HCT116 (cell line): ENCODE measurements at regions not wholly inside any gene's neighbourhood (a gene's known extent, or its start where the extent isn't known, plus 50 kb on each side); places are given as distances from the start of the nearest gene placed in this dataset.

Source experiments
- ATAC-seq: fragments of 200-7000 bp; cut with Tn5 transposase; 2 replicates; pipeline ENCODE4 v1.9.1; 2020; ENCODE audit warnings: mild to moderate bottlenecking, moderate library complexity
- BruUV-seq: library from RNA; stranded (reverse); fragments of 400-500 nt; replicated peaks from 2 replicates; lab custom pipeline; 2021; lab: Mats Ljungman, UMichigan
- CTCF ChIA-PET: fragments of 300-600 bp; sonication (Branson Sonifier 250); formaldehyde crosslinking; loops from one replicate; lab custom pipeline; 2021; ENCODE audit warnings: antibody characterized with exemption; lab: Charles Lee
- POLR2A ChIA-PET: fragments of 300-600, 350-600 bp; sonication (Branson Sonifier 250); formaldehyde crosslinking; loops from one replicate; lab custom pipeline; 2021; ENCODE audit warnings: antibody characterized with exemption; lab: Charles Lee
- RAD21 ChIA-PET, 2 experiments: fragments of 300-600 bp; sonication (Branson Sonifier 250); formaldehyde crosslinking; loops; one replicate each; lab custom pipeline; 2023; ENCODE audit warnings: low total read pairs in 2 of 2; ENCODE audit not compliant: uncharacterized antibody in 2 of 2, unreplicated experiment in 2 of 2, low non-redundant PET in 1 of 2; lab: Charles Lee
- DNase-seq: peaks from one replicate; pipeline ENCODE4 v3.0.0-alpha.2; 2010; ENCODE audit warnings: low read depth, low spot score
- H2AFZ ChIP-seq: fragments of 200-600 bp; shearing (Covaris generic), sonication (generic); 2 replicates; pipeline ENCODE4 v1.6.1; 2017; ENCODE audit warnings: low read depth, mixed run types, mixed read lengths, antibody characterized with exemption, low read length; ENCODE audit not compliant: poor library complexity, severe bottlenecking
- H3K27ac ChIP-seq: 2 replicates; pipeline ENCODE4 v1.5.1; 2012; ENCODE audit warnings: low read depth, low read length
- H3K27me3 ChIP-seq: fragments of 200-600 bp; sonication (generic); 2 replicates; pipeline ENCODE4 v1.6.1; 2016; ENCODE audit warnings: mixed run types, low read length, mixed read lengths; ENCODE audit not compliant: insufficient read depth
- H3K36me3 ChIP-seq, 2 experiments: fragments of 200-500 bp in 1 of 2; fragments of 200-600 bp in 1 of 2; sonication (Bioruptor generic) in 1 of 2; sonication (generic) in 1 of 2; 2 replicates each; pipeline versions ENCODE4 v1.5.1 to v1.6.1; 2014 to 2016; ENCODE audit warnings: low read length in 2 of 2, inconsistent platforms in 1 of 2, mixed read lengths in 1 of 2, mixed run types in 1 of 2; ENCODE audit not compliant: insufficient read depth in 2 of 2, control insufficient read depth in 1 of 2
- H3K4me1 ChIP-seq, 2 experiments: fragments of 200-600 bp in 1 of 2; sonication (generic) in 1 of 2; 2 replicates each; pipeline versions ENCODE4 v1.5.1 to v1.6.1; 2012 to 2017; ENCODE audit warnings: low read length in 2 of 2, inconsistent platforms in 1 of 2, mild to moderate bottlenecking in 1 of 2, mixed read lengths in 1 of 2, mixed run types in 1 of 2, moderate library complexity in 1 of 2; ENCODE audit not compliant: insufficient read depth in 2 of 2, control insufficient read depth in 1 of 2
- H3K4me2 ChIP-seq: fragments of 200-600 bp; sonication (generic); 2 replicates; pipeline ENCODE4 v1.6.1; 2017; ENCODE audit warnings: mixed run types, low read length, mixed read lengths
- H3K4me3 ChIP-seq, 2 experiments: fragments of 200-600 bp in 1 of 2; sonication (generic) in 1 of 2; replicated peaks in 1 of 2; 2 replicates each; pipeline ENCODE4 v1.5.1; 2011 to 2016; ENCODE audit warnings: low read length in 2 of 2, control low read depth in 1 of 2, low read depth in 1 of 2, mild to moderate bottlenecking in 1 of 2, mixed read lengths in 1 of 2, mixed run types in 1 of 2
- H3K79me2 ChIP-seq: fragments of 200-600 bp; sonication (generic); 2 replicates; pipeline ENCODE4 v1.6.1; 2017; ENCODE audit warnings: mild to moderate bottlenecking, mixed run types, low read length, moderate library complexity, mixed read lengths; ENCODE audit not compliant: insufficient read depth
- H3K9ac ChIP-seq: fragments of 200-600 bp; sonication (generic); 2 replicates; pipeline ENCODE4 v1.6.1; 2016; ENCODE audit warnings: low read length, mixed read lengths
- H3K9me2 ChIP-seq: fragments of 200-600 bp; sonication (generic), shearing (Covaris generic); 2 replicates; pipeline ENCODE4 v1.6.1; 2017; ENCODE audit warnings: mixed run types, mild to moderate bottlenecking, moderate library complexity; ENCODE audit not compliant: insufficient read depth
- H3K9me3 ChIP-seq, 2 experiments: fragments of 200-500 bp in 1 of 2; fragments of 200-600 bp in 1 of 2; sonication (Bioruptor generic) in 1 of 2; sonication (generic) in 1 of 2; 2 replicates each; pipeline ENCODE4 v1.6.1; 2014 to 2017; ENCODE audit warnings: low read length in 2 of 2, mixed read lengths in 2 of 2, inconsistent platforms in 1 of 2, low read depth in 1 of 2, mild to moderate bottlenecking in 1 of 2, mixed run types in 1 of 2, moderate library complexity in 1 of 2; ENCODE audit not compliant: control insufficient read depth in 1 of 2, insufficient read depth in 1 of 2
- H4K20me1 ChIP-seq: fragments of 200-600 bp; sonication (generic), shearing (Covaris generic); 2 replicates; pipeline ENCODE4 v1.6.1; 2017; ENCODE audit warnings: mixed run types, mild to moderate bottlenecking, moderate library complexity; ENCODE audit not compliant: insufficient read depth
- CBX3 ChIP-seq: IDR thresholded peaks from 2 replicates; pipeline ENCODE4 v1.6.1; 2012; ENCODE audit warnings: low read depth
- CEBPB ChIP-seq: IDR thresholded peaks from 2 replicates; pipeline ENCODE4 v1.6.1; 2012; ENCODE audit warnings: low read depth
- EGR1 ChIP-seq: IDR thresholded peaks from 2 replicates; pipeline ENCODE4 v1.6.1; 2012; ENCODE audit warnings: low read depth
- ELF1 ChIP-seq: IDR thresholded peaks from 2 replicates; pipeline ENCODE4 v1.6.1; 2012; ENCODE audit warnings: low read depth, borderline replicate concordance
- EZH2 ChIP-seq: fragments of 200-600 bp; sonication (generic); IDR thresholded peaks from 2 replicates; pipeline ENCODE4 v1.6.1; 2017; ENCODE audit warnings: antibody characterized with exemption, mixed run types
- EZH2phosphoT487 ChIP-seq: fragments of 200-600 bp; IDR thresholded peaks from 2 replicates; pipeline ENCODE4 v1.6.1; 2018; ENCODE audit warnings: antibody characterized with exemption, borderline replicate concordance
- FOSL1 ChIP-seq: IDR thresholded peaks from 2 replicates; pipeline ENCODE4 v1.6.1; 2012; ENCODE audit warnings: low read depth
- POLR2A ChIP-seq: IDR thresholded peaks from 2 replicates; pipeline ENCODE4 v1.7.0; 2011; ENCODE audit warnings: borderline replicate concordance; ENCODE audit not compliant: insufficient read depth, insufficient read length; ENCODE audit errors: extremely low read depth
- POLR2AphosphoS5 ChIP-seq: IDR thresholded peaks from 2 replicates; pipeline ENCODE4 v1.6.1; 2011; ENCODE audit warnings: mild to moderate bottlenecking, low read depth, low read length, moderate library complexity
- RAD21 ChIP-seq: IDR thresholded peaks from 2 replicates; pipeline ENCODE4 v1.6.1; 2012; ENCODE audit warnings: low read depth, mild to moderate bottlenecking
- SIN3A ChIP-seq: IDR thresholded peaks from 2 replicates; pipeline ENCODE4 v1.6.1; 2012; ENCODE audit warnings: low read depth
- SP1 ChIP-seq: IDR thresholded peaks from 2 replicates; pipeline ENCODE4 v1.6.1; 2012; ENCODE audit warnings: low read depth
- TCF7L2 ChIP-seq: IDR thresholded peaks from 2 replicates; pipeline ENCODE4 v1.7.0; 2011; ENCODE audit warnings: borderline replicate concordance, inconsistent platforms; ENCODE audit not compliant: insufficient read depth, insufficient read length; ENCODE audit errors: extremely low read depth
- YY1 ChIP-seq: IDR thresholded peaks from 2 replicates; pipeline ENCODE4 v1.6.1; 2011; ENCODE audit warnings: low read length, low read depth, moderate library complexity, mild to moderate bottlenecking; ENCODE audit not compliant: insufficient replicate concordance; ENCODE audit errors: extremely low read depth
- ZFX ChIP-seq: fragments of 450-650 bp; IDR thresholded peaks from 2 replicates; pipeline ENCODE4 v1.6.1; 2017
- intact Hi-C: fragments of 100-400 bp; cut with micrococcal nuclease; formaldehyde crosslinking; loops from 2 replicates; pipeline ENCODE4 v1.10.0; 2022
- TF ChIP-seq, protein P1 (sequence below): IDR thresholded peaks from 2 replicates; pipeline ENCODE4 v1.6.1; 2011; ENCODE audit warnings: mild to moderate bottlenecking, low read length, moderate library complexity; ENCODE audit not compliant: insufficient replicate concordance; ENCODE audit errors: extremely low read depth
- TF ChIP-seq, protein P2 (sequence below), 3 experiments: fragments of 200-600 bp in 1 of 3; sonication (generic) in 1 of 3; IDR thresholded peaks in 2 of 3; conservative IDR thresholded peaks in 1 of 3; 2 replicates each; pipeline ENCODE4 v1.5.1; 2012 to 2017; ENCODE audit warnings: low read depth in 2 of 3, low read length in 2 of 3, antibody characterized with exemption in 1 of 3, borderline replicate concordance in 1 of 3, control low read depth in 1 of 3, mild to moderate bottlenecking in 1 of 3, mixed read lengths in 1 of 3, mixed run types in 1 of 3, moderate library complexity in 1 of 3; ENCODE audit not compliant: insufficient read depth in 1 of 3
- TF ChIP-seq, protein P3 (sequence below): IDR thresholded peaks from 2 replicates; pipeline ENCODE4 v1.6.1; 2012
- TF ChIP-seq, protein P4 (sequence below): IDR thresholded peaks from 2 replicates; pipeline ENCODE4 v1.6.1; 2012
- TF ChIP-seq, protein P5 (sequence below): IDR thresholded peaks from 2 replicates; pipeline ENCODE4 v1.6.1; 2012; ENCODE audit warnings: low read depth

DNA sequence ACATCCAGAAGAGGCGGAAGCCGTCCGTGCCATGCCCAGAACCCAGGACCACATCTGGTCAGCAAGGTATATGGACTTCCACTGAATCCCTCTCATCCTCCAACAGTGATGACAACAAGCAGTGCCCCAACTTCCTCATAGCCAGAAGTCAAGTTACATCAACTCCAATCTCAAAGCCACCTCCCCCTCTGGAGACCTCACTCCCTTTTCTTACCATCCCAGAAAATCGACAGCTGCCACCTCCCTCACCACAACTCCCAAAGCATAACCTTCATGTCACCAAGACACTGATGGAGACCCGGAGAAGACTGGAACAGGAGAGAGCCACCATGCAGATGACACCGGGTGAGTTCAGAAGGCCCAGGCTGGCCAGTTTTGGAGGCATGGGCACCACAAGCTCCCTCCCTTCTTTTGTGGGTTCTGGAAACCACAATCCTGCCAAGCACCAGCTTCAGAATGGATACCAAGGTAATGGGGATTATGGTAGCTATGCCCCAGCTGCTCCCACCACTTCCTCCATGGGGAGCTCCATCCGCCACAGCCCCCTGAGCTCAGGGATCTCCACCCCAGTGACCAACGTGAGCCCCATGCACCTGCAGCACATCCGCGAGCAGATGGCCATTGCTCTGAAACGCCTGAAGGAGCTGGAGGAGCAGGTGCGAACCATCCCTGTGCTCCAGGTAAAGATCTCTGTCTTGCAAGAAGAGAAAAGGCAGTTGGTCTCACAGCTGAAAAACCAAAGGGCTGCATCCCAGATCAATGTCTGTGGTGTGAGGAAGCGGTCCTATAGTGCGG is 130.3 kb upstream of the DMRT1 start:
- ChIA-PET CTCF (no interaction called here), RAD21 (no interaction called here), POLR2A (no interaction called here)
- no peak overlapping the region for H3K9ac ChIP-seq
- no peaks in the 10 kb centered on the region for H3K9me3 ChIP-seq
- H3K27ac ChIP-seq: no peak overlapping the region
- intact Hi-C loops: no loop called here
- no peaks in the 10 kb centered on the region for H3K36me3 ChIP-seq
- TF ChIP-seq FOSL1: no peak
- TF ChIP-seq CBX3: no peak
- no peak for TF ChIP-seq ZFX
- TF ChIP-seq CEBPB: no peak
- TF ChIP-seq ELF1: no peak
- no peak for TF ChIP-seq RAD21
- TF ChIP-seq POLR2AphosphoS5: no peak
- no peak for TF ChIP-seq EZH2
- TF ChIP-seq, protein P1, sequence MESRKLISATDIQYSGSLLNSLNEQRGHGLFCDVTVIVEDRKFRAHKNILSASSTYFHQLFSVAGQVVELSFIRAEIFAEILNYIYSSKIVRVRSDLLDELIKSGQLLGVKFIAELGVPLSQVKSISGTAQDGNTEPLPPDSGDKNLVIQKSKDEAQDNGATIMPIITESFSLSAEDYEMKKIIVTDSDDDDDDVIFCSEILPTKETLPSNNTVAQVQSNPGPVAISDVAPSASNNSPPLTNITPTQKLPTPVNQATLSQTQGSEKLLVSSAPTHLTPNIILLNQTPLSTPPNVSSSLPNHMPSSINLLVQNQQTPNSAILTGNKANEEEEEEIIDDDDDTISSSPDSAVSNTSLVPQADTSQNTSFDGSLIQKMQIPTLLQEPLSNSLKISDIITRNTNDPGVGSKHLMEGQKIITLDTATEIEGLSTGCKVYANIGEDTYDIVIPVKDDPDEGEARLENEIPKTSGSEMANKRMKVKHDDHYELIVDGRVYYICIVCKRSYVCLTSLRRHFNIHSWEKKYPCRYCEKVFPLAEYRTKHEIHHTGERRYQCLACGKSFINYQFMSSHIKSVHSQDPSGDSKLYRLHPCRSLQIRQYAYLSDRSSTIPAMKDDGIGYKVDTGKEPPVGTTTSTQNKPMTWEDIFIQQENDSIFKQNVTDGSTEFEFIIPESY: no peak
- no peak for TF ChIP-seq EGR1
- no peak for TF ChIP-seq POLR2A
- TF ChIP-seq YY1: no peak
- TF ChIP-seq, protein P2, sequence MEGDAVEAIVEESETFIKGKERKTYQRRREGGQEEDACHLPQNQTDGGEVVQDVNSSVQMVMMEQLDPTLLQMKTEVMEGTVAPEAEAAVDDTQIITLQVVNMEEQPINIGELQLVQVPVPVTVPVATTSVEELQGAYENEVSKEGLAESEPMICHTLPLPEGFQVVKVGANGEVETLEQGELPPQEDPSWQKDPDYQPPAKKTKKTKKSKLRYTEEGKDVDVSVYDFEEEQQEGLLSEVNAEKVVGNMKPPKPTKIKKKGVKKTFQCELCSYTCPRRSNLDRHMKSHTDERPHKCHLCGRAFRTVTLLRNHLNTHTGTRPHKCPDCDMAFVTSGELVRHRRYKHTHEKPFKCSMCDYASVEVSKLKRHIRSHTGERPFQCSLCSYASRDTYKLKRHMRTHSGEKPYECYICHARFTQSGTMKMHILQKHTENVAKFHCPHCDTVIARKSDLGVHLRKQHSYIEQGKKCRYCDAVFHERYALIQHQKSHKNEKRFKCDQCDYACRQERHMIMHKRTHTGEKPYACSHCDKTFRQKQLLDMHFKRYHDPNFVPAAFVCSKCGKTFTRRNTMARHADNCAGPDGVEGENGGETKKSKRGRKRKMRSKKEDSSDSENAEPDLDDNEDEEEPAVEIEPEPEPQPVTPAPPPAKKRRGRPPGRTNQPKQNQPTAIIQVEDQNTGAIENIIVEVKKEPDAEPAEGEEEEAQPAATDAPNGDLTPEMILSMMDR (IDR thresholded peaks at IDR 0.05 in 2 of 3, conservative IDR thresholded peaks at IDR 0.05 in 1 of 3; ENCODE audit: borderline replicate concordance in 1 of 3, insufficient read depth in 1 of 3, low read depth in 2 of 3, low read length in 2 of 3): no peak
- TF ChIP-seq, protein P3, sequence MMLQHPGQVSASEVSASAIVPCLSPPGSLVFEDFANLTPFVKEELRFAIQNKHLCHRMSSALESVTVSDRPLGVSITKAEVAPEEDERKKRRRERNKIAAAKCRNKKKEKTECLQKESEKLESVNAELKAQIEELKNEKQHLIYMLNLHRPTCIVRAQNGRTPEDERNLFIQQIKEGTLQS: no peak
- no peak for TF ChIP-seq SIN3A
- no peak for TF ChIP-seq EZH2phosphoT487
- TF ChIP-seq, protein P4, sequence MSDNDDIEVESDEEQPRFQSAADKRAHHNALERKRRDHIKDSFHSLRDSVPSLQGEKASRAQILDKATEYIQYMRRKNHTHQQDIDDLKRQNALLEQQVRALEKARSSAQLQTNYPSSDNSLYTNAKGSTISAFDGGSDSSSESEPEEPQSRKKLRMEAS: no peak
- no peak for TF ChIP-seq SP1
- TF ChIP-seq TCF7L2: no peak
- TF ChIP-seq, protein P5, sequence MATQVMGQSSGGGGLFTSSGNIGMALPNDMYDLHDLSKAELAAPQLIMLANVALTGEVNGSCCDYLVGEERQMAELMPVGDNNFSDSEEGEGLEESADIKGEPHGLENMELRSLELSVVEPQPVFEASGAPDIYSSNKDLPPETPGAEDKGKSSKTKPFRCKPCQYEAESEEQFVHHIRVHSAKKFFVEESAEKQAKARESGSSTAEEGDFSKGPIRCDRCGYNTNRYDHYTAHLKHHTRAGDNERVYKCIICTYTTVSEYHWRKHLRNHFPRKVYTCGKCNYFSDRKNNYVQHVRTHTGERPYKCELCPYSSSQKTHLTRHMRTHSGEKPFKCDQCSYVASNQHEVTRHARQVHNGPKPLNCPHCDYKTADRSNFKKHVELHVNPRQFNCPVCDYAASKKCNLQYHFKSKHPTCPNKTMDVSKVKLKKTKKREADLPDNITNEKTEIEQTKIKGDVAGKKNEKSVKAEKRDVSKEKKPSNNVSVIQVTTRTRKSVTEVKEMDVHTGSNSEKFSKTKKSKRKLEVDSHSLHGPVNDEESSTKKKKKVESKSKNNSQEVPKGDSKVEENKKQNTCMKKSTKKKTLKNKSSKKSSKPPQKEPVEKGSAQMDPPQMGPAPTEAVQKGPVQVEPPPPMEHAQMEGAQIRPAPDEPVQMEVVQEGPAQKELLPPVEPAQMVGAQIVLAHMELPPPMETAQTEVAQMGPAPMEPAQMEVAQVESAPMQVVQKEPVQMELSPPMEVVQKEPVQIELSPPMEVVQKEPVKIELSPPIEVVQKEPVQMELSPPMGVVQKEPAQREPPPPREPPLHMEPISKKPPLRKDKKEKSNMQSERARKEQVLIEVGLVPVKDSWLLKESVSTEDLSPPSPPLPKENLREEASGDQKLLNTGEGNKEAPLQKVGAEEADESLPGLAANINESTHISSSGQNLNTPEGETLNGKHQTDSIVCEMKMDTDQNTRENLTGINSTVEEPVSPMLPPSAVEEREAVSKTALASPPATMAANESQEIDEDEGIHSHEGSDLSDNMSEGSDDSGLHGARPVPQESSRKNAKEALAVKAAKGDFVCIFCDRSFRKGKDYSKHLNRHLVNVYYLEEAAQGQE: no peak
- H3K4me2 ChIP-seq: no peak overlapping the region
- no peaks in the 10 kb centered on the region for H3K27me3 ChIP-seq
- no peaks in the 10 kb centered on the region for H4K20me1 ChIP-seq
- no TSS peak for BruUV-seq
- no peaks in the 10 kb centered on the region for H3K9me2 ChIP-seq
- H3K4me1 ChIP-seq: no peaks in the 10 kb centered on the region
- no peaks in the 10 kb centered on the region for H3K79me2 ChIP-seq
- ATAC-seq (no peak), DNase-seq (no peak)
- no peak overlapping the region for H2AFZ ChIP-seq
- H3K4me3 ChIP-seq: no peak overlapping the region
